ENCODE measurements at regions not wholly inside any gene's neighbourhood (a gene's known extent, or its start where the extent isn't known, plus 50 kb on each side); places are given as distances from the start of the nearest gene placed in this dataset.

- Mint-ChIP-seq H3K36me3 (ENCODE audit: insufficient read depth, unreplicated experiment) (no peaks in the 10 kb centered on the region), H3K9me3 (ENCODE audit: low read depth, unreplicated experiment) (no peaks in the 10 kb centered on the region), H3K4me1 (ENCODE audit: low read depth, unreplicated experiment) (no peaks in the 10 kb centered on the region), H3K27me3 (ENCODE audit: unreplicated experiment) (peaks cover 94% of the 10 kb centered on the region), H3K4me3 (ENCODE audit: low read depth, unreplicated experiment) (no peak overlapping the region), H3K27ac (ENCODE audit: unreplicated experiment) (no peak overlapping the region)
- TF ChIP-seq CTCF (IDR thresholded peaks at IDR 0.05; ENCODE audit: unreplicated experiment) = no peak
- CTCF ChIA-PET = no interaction called here
- no TSS peak for BruUV-seq (replicated peaks)
- no peak for DNase-seq
- intact Hi-C loops (cut with micrococcal nuclease; ENCODE audit: unreplicated experiment) = loop anchor here (5.0 kb wide), 2 partner anchors 151 to 206 kb away; no protein-coding TSS in a partner anchor
Measured at GRCh38 chr20:40948465-40949267, 80.0 kb upstream of the TOP1 start.

GRCh38 chr20:40949346-40949745 is 79.3 kb upstream of the TOP1 start:
- H3K36me3 Mint-ChIP-seq (ENCODE audit: insufficient read depth, unreplicated experiment) = no peaks in the 10 kb centered on the region
- H3K27me3 Mint-ChIP-seq (ENCODE audit: unreplicated experiment) = peaks cover 100% of the 10 kb centered on the region
- no peak for TF ChIP-seq CTCF (IDR thresholded peaks at IDR 0.05; ENCODE audit: unreplicated experiment)
- no peak overlapping the region for H3K4me3 Mint-ChIP-seq (ENCODE audit: low read depth, unreplicated experiment)
- no peaks in the 10 kb centered on the region for H3K4me1 Mint-ChIP-seq (ENCODE audit: low read depth, unreplicated experiment)
- H3K9me3 Mint-ChIP-seq (ENCODE audit: low read depth, unreplicated experiment) = no peaks in the 10 kb centered on the region
- CTCF ChIA-PET = no interaction called here
- H3K27ac Mint-ChIP-seq (ENCODE audit: unreplicated experiment) = no peak overlapping the region
- DNase-seq = no peak
- BruUV-seq (replicated peaks) = no TSS peak
- intact Hi-C loops (cut with micrococcal nuclease; ENCODE audit: unreplicated experiment) = loop anchor here (5.0 kb wide), 2 partner anchors 152 to 207 kb away; no protein-coding TSS in a partner anchor

GRCh38 chr20:40952136-40952535 is 76.5 kb upstream of the TOP1 start:
- Mint-ChIP-seq H3K4me3 (ENCODE audit: low read depth, unreplicated experiment) (no peak overlapping the region), H3K27ac (ENCODE audit: unreplicated experiment) (no peak overlapping the region), H3K9me3 (ENCODE audit: low read depth, unreplicated experiment) (no peaks in the 10 kb centered on the region), H3K4me1 (ENCODE audit: low read depth, unreplicated experiment) (no peaks in the 10 kb centered on the region), H3K27me3 (ENCODE audit: unreplicated experiment) (peaks cover 97% of the 10 kb centered on the region), H3K36me3 (ENCODE audit: insufficient read depth, unreplicated experiment) (no peaks in the 10 kb centered on the region)
- CTCF ChIA-PET = no interaction called here
- no peak for DNase-seq
- BruUV-seq (replicated peaks) = no TSS peak
- intact Hi-C loops (cut with micrococcal nuclease; ENCODE audit: unreplicated experiment) = no loop called here
- no peak for TF ChIP-seq CTCF (IDR thresholded peaks at IDR 0.05; ENCODE audit: unreplicated experiment)

GRCh38 chr20:40953416-40953815 is 75.2 kb upstream of the TOP1 start:
- Mint-ChIP-seq H3K4me1 (ENCODE audit: low read depth, unreplicated experiment) (no peaks in the 10 kb centered on the region), H3K36me3 (ENCODE audit: insufficient read depth, unreplicated experiment) (no peaks in the 10 kb centered on the region), H3K9me3 (ENCODE audit: low read depth, unreplicated experiment) (no peaks in the 10 kb centered on the region), H3K4me3 (ENCODE audit: low read depth, unreplicated experiment) (no peak overlapping the region), H3K27me3 (ENCODE audit: unreplicated experiment) (peaks cover 97% of the 10 kb centered on the region), H3K27ac (ENCODE audit: unreplicated experiment) (no peak overlapping the region)
- intact Hi-C loops (cut with micrococcal nuclease; ENCODE audit: unreplicated experiment) = no loop called here
- no TSS peak for BruUV-seq (replicated peaks)
- no peak for DNase-seq
- no peak for TF ChIP-seq CTCF (IDR thresholded peaks at IDR 0.05; ENCODE audit: unreplicated experiment)
- CTCF ChIA-PET = interaction anchor here (0.6 to 1.8 kb wide), 5 partner anchors 9 to 156 kb away, joined by 3 to 8 read pairs (median 3); no protein-coding TSS in a partner anchor

Measured in Calu3 (cell line).